Breast epithelium (tissue), 3 donors: ENCODE measurements at regions not wholly inside any gene's neighbourhood (a gene's known extent, or its start where the extent isn't known, plus 50 kb on each side); places are given as distances from the start of the nearest gene placed in this dataset.

Experiments
- POLR2A ChIP-seq: fragments of 450-650 bp; IDR thresholded peaks from one replicate; pipeline ENCODE4 v1.6.1; 2016; ENCODE audit warnings: antibody characterized with exemption, mild to moderate bottlenecking, moderate library complexity
- POLR2AphosphoS5 ChIP-seq, 3 donors: sonication (generic); formaldehyde crosslinking; IDR thresholded peaks; one replicate each; pipeline ENCODE4 v1.6.1; 2017; ENCODE audit warnings: antibody characterized with exemption in 3 of 3
- TF ChIP-seq, protein P1 (sequence below), 3 donors: fragments of 450-650 bp; IDR thresholded peaks; one replicate each; pipeline ENCODE4 v1.5.1; 2016 to 2017; ENCODE audit warnings: antibody characterized with exemption in 3 of 3, mild to moderate bottlenecking in 3 of 3, moderate library complexity in 3 of 3

DNA sequence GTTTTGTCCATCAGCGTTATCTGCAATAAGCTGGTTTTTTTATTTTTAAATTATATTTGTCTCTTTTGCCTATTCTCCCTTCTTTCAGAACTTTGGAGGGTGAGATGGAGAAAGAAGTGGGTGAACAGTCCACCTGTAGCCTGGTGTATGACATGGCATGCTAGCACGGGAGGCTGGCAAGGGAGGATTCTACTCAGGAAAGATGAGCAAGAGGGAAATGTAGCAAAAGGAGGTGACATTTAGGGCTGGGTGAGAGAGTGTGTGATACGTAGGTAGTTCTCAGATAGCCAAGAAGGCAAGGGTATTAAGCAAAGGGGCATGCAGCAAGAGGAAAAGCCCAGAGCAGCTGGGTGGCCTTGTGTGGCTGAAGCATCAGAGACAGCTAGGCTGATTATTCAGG, 612.9 kb upstream of the IGFBP3 start:
- TF ChIP-seq POLR2A (no peak), POLR2AphosphoS5 (IDR thresholded peaks at IDR 0.05) (no peak)
- TF ChIP-seq, protein P1, sequence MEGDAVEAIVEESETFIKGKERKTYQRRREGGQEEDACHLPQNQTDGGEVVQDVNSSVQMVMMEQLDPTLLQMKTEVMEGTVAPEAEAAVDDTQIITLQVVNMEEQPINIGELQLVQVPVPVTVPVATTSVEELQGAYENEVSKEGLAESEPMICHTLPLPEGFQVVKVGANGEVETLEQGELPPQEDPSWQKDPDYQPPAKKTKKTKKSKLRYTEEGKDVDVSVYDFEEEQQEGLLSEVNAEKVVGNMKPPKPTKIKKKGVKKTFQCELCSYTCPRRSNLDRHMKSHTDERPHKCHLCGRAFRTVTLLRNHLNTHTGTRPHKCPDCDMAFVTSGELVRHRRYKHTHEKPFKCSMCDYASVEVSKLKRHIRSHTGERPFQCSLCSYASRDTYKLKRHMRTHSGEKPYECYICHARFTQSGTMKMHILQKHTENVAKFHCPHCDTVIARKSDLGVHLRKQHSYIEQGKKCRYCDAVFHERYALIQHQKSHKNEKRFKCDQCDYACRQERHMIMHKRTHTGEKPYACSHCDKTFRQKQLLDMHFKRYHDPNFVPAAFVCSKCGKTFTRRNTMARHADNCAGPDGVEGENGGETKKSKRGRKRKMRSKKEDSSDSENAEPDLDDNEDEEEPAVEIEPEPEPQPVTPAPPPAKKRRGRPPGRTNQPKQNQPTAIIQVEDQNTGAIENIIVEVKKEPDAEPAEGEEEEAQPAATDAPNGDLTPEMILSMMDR (IDR thresholded peaks at IDR 0.05): no peak
